T-helper 2 cell (primary cell): ENCODE measurements at regions not wholly inside any gene's neighbourhood (a gene's known extent, or its start where the extent isn't known, plus 50 kb on each side); places are given as distances from the start of the nearest gene placed in this dataset.
"Not testable (repeated sequence)": the region's sequence is repeated elsewhere in the genome, so short reads cannot be mapped to it uniquely, and the experiment has no call there.

Experiments
- DNase-seq, 5 experiments: peaks; one replicate each; pipeline versions ENCODE4 v3.0.0 to v3.0.0-alpha.2; 2012 to 2022

GRCh38 chr15:46879032-46879770 lies 838.1 kb upstream of the SEMA6D start:
- no peak for DNase-seq

DNA sequence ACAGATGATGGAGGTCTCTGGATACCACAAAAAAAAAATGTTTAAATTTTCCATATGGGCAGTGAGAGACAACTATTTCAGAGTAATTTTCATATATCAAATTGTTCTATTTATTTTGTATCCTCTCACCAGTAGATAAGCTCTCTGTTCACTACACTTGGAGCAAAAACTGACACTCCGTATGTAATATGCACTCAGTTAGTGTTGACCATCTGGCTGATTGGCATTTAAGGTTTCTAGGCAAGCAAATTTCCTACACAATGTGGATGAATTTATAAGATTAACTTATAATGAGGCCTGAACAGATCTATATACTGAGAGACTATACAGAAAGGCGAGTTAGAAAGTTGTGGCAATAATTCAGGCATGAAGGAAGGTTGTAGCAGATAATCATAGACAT lies 836.5 kb upstream of the SEMA6D start:
- no peak for DNase-seq

- DNase-seq = no peak
Observed at GRCh38 chr15:46892621-46893160, 824.6 kb upstream of the SEMA6D start.

GRCh38 chr15:46894644-46895043 lies 822.7 kb upstream of the SEMA6D start:
- DNase-seq = no peak

DNA sequence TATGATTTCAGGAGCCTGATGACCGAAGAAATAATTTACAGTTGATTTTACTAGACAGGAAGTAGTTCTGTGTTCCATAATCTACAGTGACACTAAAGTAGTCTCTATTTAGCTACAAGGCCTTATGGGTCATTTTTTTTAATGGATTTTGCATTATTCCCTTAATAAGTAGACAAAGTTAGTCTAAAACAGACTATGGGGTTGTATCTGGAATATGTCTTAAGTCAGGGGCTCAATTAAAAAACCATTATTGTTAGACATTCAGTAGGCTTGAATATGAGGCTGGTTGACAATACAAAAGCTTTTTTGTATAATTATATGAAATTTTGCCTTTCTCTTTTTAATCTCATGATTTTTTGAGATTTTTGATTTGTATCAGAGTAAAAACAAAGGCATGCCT lies 820.0 kb upstream of the SEMA6D start:
- DNase-seq = no peak

GRCh38 chr15:46901001-46901400 lies 816.3 kb upstream of the SEMA6D start:
- DNase-seq = no peak

DNA sequence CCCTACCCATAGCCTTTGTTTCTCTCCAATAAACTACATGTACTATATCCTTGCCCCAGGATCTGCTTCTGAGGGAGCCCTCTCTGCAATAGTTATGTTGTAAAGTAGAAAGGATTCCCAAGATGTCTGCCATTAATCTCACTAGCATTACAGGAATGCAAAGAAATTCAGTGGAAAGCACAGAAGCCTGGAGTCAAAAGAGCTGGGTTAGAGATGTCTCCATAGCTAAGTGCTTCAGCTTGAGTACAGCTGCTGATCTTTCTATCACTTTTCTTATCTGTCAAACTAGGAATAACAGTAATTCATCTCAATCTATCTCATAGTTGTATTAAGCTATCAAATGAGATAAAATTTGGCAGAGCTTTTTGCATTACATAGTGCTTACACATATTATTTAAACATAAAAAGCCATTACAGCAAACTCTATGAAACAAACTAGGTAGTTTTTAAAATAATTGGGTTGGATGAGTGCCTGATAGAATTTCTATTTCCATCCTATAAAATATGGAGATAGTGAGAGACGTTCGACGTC lies 799.5 kb upstream of the SEMA6D start:
- DNase-seq = no peak

DNA sequence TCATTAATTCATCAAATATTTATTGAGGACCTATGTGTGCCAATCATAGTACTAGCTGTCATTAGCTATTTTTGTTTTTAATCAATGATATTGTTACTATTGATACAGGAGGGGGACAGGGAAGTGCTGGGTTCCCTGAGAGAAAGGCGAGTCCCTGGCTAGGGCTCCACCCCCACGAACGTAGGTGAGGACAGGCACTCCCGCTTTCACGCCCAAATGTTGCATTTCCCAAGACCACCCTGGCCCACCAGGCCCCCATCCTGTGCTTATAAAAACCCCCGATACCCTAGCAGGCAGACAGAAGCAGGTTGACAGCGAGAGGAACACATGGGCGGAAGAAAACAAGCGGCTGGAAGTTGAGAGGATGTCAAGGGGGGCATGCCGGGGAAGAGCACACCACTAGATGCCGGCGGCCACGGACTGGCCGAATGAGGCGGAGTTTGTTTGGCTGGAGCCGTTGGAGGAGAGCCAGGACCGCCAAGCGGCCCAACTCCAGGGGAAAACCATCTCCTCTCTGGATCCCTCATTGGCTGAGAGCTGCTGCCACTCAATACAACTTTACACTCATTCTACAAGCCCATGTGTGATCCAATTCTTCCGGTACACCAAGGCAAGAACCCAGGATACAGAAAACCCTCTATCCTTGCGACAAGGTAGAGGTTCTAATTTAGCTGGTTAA lies 798.7 kb upstream of the SEMA6D start:
- DNase-seq = no peak

- no peak for DNase-seq
Observed at GRCh38 chr15:46921891-46922290, 795.4 kb upstream of the SEMA6D start.

DNA sequence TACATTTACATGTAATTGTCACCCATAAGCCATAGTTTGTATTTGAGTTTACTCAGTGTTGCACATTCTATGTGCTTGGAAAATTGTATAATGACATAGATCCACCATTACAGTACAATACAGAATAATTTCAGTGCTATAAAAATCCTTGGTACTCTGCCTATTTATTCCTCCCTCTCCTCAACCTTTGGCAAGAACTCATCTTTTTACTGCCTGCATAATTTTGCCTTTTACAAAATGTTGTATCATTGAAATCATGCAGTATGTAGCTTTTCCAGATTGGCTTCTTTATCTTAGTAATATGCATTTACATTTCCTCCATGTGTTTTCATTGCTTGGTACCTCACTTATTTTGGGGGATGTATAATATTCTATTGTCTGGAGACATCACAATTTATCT lies 786.9 kb upstream of the SEMA6D start:
- no peak for DNase-seq

GRCh38 chr15:46933332-46933731 lies 784.0 kb upstream of the SEMA6D start:
- DNase-seq = no peak

- no peak for DNase-seq
Observed at GRCh38 chr15:46934851-46935250, 782.5 kb upstream of the SEMA6D start.

DNA sequence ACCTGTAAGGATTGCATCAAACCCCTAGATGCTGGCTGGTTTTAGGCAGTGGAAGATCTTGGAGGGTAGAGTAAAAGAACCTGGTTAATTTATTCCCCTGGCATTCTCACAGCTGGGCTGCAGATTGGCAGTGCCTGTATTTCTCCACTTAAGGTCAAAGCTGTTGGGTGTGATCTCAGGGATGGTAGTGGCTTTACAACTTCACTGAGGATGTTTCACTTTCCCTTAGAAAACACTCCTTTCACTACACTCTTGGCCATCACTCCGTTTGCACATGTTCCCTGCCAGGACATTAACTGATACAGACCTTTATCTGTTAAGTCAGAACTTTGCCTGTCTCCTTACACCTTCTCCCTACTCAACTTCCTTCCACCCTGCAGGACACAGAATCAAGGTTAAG lies 779.1 kb upstream of the SEMA6D start:
- no peak for DNase-seq

DNA sequence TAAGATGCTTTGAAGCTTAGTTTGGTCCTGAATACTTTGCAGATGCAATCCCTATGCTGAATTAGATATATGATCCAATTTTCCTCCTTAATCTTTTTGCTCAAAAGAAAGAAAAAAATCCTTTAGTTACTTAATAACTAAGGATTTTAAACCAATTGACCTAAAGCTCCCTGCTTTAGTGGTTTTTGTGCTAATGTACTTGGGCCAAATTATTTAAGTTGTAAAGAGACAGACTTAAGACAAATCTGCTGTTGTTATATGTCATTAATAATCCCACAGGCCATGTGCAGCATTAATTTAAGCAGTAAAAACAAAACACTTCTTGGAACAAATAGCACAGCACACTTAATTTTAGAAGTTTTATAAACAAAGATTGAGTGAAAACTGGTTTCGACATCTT lies 776.1 kb upstream of the SEMA6D start:
- no peak for DNase-seq

DNA sequence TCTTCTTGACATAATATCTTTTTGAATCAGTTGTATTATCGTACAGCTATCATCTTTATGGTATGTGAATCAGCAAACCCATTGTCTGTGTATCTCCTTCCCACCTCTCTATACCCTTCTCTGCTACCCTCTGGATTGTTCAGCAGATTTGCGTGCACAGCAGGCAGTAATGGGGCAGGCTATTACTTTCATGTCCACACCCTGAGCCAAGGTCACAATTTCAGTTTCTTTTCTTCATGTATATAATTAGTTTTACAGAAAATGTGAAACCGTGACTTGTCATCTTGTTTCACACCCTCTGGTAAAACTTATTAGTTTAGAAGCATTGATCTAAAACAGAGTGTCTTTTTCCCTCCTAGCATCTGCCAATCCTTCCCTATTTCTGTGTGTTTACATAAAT lies 770.4 kb upstream of the SEMA6D start:
- DNase-seq = no peak

DNA sequence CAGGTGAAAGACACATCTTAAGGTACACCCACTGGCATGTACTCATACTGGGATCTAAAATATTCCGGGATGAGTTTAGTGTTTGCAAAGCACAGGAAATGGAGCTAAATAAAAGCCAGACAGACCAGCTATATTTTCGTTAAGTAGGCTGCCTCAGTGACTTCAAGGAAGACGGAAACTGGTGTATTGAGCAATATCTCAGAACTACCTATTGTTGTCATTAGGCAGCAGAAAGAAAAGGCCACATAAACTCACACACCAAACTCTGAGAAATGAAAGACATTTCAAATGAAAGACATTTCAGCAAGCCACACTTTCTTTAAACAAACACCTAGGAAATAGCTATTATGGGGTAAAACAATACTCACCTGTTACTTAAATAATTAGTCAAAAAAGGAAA lies 761.7 kb upstream of the SEMA6D start:
- no peak for DNase-seq

DNA sequence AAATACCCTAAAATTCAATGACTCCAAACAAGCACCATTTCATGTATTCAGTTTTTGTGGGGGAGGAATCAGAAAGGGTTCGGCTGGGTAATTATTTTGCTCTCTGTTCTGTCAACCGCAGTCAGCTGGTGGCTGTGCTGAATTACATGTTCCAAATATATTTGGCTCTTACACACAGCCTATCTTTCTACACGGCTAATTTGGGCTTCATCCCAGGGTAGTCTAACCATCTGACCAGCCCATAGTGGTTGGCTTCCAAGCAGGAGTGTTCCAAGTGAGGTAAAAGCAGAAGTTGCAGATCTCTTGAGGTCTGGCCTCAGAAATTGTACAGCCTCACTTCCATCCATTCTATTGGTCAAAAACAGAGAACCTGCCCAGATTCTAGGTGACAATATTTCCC lies 760.8 kb upstream of the SEMA6D start:
- no peak for DNase-seq

DNA sequence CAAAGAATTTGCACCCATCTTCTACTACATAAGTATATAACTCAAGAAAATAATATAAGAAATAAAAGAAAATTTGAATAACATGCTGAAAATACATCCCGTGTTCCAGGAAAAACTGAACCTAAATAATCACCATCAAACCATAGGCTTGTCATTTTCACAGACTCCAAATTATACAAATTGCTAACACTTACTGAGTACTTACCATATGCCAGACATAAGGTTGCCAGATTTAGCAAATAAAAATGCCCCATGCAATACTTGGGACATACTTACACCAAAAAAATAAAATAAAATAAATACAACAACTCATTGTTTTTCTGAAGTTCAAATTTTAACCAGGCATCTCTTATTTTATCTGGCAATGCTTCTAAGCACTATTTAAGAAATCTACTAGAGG lies 760.4 kb upstream of the SEMA6D start:
- DNase-seq = no peak

- DNase-seq = no peak
Observed at GRCh38 chr15:46960581-46960980, 756.7 kb upstream of the SEMA6D start.

DNA sequence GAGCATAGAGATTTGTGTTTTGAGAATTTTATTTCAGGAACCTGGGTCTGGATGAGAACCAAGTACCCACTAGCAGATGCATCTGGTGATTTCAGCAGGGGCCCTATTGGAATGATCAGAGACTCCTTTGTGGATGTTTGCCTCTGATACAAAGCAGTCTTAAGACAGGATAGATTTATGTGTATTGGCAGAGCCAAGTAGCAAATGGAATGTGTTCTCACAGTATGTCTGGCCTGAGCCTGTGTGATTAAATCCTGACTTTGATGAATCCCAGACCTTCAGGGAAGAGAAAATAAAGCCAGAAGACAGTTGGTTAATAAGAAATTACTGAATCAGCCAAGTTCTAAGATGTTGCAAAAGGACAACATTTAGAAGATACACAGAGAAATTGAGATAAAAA lies 755.5 kb upstream of the SEMA6D start:
- DNase-seq = no peak

DNA sequence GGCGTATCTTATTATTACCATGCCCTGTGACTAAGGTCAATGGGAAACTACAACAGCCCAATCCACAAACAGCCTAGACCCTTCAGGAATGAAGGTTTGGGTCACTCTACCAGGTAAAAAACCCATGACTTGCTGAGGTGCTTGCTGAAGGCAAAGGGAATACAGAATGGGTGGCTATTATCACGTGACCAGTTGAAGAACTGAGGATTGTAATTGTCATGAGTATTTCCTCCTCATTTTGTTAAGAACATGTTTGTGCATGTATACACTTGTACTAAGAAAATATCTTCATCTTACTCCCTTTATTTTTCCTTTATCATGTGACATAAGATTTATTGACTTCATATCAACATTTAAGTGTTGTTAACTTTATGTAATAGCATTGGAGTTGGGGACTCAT lies 729.2 kb upstream of the SEMA6D start:
- not testable (repeated sequence) for DNase-seq

- no peak for DNase-seq
Observed at GRCh38 chr15:46996359-46996758, 720.9 kb upstream of the SEMA6D start.

- no peak for DNase-seq
Observed at GRCh38 chr15:46997501-46997900, 719.8 kb upstream of the SEMA6D start.

GRCh38 chr15:47003568-47003967 lies 713.7 kb upstream of the SEMA6D start:
- DNase-seq = no peak
